Renal cortex interstitium (tissue), 11 donors: ENCODE measurements at regions not wholly inside any gene's neighbourhood (a gene's known extent, or its start where the extent isn't known, plus 50 kb on each side); places are given as distances from the start of the nearest gene placed in this dataset.
"Not testable (repeated sequence)": the region's sequence is repeated elsewhere in the genome, so short reads cannot be mapped to it uniquely, and the experiment has no call there.

ENCODE experiments used
- DNase-seq, 11 donors: peaks; one replicate each; pipeline ENCODE4 v3.0.0-alpha.2; 2013; ENCODE audit warnings: low read depth in 9 of 11, low spot score in 4 of 11; ENCODE audit errors: extremely low read depth in 1 of 11

DNA sequence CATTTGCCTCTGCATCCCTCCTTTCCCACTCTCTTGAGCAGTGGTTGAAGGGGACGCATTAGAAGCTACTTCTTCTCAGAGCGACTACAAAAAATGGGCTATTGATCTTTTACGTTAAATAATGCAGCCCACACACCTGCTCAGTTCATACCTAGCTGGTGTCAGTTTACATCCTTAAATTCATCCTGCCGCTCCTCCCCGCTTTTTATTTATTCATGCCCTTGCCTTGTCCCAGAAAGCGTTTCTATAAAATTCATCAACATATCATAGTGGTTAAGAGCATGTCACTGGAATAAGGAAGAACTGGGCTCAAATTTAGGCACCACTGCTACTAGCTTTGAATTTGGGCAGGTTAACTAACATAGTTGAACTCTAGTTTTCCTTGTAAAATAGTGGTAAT lies 66.0 kb upstream of the TINAGL1 start:
- no peak for DNase-seq

DNA sequence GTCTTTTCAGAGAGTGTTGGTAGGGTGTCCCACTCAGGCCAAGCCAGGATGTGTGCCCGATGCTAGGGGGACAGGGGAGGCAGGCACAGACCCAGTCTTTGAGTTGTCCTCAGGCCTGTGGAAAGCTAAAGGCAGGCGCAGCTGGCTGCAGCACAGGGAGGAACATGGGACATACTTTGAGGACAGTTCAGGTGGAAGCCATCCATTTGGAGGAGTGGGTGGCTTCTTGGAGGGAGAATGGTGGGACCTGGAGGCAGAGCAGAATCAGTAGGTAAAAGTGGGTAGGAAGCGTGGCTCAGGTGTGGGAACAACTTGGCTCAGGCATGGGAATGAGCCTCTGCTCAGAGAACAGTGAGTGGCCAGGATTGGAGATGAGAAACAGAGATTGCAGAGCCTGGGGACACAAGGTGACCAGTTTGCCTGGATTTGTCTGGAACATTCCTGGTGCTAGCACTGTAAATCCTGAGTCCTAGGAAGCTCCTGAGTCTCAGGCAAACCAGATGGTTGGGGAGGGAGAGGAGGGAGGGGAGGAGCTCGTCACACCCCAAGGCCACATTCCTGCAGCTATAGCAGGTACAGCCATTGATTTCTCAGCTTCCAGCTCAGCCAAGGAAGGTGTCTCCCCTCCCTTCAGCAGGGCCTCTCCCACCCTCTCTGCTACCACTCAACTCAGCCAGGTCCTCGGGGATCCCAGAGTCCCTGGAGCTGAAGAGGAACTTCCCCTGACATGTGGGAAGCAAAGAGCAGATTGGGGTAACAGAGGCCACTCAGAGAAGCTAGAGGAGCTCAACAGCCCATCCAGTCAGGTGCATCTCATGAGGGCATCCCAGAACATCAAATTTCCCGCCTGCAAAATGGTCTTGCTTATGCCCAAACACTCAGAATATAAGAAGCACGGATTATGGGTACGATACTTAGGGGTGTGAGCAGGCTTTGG lies 65.2 kb upstream of the TINAGL1 start:
- peak in 3 of 11 donors; percentile 10 to 31 (median 12) for DNase-seq

DNA sequence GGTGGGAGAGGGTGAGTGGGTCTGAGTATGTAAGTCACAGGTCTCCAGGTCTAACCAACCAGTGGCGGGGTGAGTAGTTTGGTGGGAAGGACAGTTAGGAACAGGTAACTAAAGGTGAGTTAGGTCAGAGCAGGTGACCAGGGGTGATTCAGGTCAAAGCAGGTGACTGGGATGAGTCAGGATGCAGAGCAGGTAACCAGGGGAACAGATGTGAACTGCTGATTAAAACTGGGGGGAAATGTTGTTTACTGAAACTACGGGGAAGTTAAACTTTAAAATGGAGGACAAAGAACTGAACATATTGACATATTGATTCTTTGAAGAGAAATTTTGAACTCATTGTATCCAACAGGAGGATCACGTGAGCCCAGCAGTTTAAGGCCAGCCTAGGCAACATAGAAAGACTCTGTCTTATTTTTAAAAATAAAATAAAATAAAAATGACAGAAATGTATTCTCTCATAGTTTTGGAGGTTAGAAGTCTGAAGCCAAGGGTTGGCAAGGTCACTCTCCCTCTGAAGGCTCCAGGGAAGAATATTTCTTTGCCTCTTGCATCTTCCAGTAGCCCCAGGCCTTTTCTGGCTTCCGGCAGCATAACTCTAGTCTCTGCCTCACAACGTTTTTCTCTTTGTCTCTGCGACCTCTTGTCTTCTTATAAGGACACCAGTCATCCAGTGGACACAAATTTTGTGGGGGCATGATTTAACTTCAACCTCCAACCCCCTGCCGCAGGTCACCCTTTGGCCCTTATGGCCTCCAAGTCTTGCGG lies 64.3 kb upstream of the TINAGL1 start:
- no peak for DNase-seq

DNA sequence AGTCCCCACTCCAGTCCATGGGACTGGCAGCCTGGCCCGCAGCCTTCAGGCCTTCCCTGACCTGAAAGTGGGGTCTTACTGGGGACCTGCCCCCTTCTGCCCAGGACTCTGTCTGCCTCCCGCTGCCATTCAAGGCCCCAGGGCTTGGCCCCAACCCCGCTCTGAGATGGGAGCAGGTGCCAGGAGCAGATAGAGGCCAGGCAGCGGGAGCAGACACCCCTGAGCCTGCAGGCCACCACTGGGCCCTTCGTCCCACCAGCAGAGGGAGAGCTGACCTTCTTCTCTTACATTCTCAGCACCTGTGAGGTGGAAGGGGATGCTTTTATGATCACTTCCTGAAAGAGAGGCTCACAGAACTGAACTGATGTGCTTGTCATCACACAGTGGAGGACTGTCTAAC lies 62.2 kb upstream of the TINAGL1 start:
- DNase-seq = no peak

DNA sequence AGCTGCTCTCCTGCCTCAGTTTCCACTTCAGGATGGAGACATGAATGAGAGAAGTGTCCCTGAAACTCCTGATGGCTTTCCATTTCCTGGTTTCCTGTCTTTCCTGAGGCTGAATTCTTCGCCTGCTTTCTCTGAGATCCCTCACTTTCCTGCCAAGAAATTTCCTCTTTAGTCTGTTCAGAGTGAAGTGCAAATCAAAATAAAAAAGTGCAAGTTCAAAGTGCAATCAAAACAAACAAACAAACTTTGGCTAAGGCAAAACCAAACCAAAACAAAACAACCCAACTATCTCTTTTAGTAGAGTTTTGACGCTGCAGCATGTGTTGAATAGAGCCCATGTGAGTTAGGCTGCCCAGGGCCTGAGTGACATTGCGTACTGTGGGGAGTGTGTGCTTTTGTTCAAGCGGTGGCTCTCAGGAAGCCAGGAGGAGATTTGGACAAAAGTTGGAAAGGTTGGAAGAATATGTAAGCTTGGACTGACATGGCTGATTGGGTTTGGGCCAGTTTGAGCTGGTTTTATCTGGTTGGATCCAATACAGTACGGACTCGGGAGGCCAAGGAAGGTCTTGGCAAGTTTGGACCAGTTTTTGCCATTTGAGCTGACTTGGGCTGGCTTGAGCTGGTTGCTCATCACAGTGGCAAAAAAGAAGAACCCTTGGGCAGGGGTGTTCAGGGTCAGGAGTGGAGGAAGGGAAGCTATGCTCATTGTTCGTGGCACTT lies 61.1 kb upstream of the TINAGL1 start:
- no peak for DNase-seq

DNA sequence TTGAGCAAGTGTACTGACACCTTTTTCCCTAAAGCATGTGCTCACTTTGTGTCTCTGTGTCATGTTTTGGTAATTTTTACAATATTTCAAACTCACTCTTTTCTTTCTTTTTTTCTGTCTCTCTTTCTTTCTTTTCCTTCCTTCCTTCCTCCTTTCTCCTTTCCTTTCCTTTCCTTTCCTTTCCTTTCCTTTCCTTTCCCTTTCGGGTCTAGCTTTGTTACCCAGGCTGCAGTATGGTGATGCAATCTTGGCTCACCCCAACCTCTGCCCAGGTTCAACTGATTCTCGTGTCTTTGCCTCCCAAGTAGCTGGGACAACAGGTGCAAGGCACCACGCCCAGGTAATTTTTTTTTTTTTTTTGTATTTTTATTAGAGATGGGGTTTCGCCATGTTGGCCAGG lies 60.4 kb upstream of the TINAGL1 start:
- no peak for DNase-seq

DNA sequence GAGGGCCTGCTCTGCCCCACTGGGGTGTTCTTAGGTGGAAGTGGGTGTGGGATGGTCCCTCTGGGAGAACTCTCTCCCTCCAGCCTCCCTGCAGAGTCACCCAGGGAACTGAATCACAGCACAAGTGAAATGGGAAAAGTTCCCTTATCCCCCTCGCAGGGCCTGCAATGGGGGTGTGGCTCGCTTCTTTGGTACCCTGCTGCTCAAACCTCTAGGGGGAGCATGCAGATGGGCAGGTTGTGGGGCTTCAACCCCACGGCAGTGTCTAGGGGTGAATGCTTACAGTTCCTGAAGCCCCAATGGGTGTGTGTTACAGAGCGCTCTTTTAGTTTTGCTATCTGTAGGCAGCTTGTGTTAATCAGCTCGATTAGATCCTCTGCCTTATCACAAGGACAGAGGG lies 59.0 kb upstream of the TINAGL1 start:
- no peak for DNase-seq

DNA sequence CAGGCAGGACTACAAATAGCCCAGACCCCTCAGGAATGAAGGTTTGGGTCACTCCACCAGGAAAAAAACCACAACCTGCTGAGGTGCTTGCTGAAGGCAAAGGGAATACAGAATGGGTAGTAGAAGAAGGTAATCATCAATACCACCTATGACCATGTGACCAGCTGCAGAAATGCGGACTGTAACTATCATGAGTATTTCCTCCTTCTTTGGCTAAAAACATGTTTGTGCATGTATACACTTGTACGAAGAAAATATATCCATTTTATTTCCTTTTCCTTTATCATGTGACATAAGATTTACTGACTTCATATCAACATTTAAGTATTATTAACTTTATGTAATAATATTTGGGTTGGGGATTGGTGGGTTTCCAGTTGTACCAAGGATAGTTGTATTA lies 58.3 kb upstream of the TINAGL1 start:
- not testable (repeated sequence) for DNase-seq

DNA sequence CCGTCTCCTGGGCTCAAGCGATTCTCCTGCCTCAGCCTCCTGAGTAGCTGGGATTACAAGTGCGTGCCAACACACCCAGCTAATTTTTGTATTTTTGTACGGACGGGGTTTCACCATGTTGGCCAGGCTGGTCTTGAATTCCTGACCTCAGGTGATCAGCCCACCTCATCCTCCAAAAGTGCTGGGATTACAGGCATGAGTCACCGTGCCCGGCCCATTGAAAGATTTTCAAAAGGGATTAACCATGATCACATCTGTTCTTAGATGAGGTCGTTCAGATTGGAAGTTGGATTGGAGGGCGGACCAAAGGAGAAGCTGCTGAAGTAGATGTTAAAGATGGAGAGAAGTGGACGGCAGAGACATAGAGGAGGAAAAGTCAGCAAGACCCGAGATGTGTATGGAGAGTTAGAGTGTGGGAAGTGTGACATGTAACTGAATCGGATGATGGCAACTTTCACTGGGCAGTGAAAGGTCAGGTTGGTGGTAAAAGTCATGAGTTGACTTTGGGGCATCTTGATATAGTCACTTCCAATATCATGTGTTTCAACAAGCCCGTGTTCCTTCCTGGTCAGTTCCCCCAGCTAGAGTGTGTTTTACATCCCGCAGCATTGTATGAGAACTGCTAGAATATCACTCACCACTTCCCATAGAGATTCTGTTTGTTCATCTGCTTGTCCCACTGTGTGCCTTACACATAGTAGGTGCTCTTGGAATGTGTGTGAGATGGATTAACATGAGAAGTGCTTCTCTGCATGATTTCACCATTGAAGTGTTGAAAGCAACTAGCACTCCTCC lies 54.4 kb upstream of the TINAGL1 start:
- no peak for DNase-seq

DNA sequence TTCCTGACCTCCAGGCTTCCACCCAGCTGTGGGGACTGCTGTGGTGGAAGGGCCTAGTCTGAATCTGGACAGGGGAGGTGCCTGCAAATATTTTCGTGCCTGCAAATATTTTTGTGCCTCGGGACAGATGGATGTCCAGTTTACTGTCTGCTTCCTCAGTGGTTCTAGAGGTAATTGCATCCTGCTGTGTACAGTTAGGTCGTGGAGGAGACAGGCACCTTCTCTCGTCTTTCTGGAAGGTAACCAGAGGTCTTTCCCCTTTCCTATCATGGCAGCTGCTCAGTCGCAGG lies 53.8 kb upstream of the TINAGL1 start:
- DNase-seq = no peak

DNA sequence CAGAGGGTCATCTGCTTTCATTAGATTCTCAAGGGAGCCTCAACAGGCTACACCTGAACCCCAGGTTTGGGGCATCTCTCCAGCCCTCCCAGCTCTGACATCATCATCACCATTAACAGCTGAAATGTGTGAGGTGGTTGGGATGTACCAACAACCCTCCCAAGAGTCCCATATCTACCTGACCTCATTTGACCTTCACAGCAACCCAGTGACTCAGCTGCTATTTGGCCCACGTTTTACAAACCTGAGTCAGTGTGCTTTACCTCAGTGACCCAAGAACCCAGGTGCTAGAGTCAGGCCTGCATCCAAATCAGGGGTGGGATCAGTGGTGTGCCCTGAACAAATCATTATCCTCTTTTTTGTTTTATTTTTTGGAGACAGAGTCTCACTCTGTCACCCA lies 53.3 kb upstream of the TINAGL1 start:
- no peak for DNase-seq

DNA sequence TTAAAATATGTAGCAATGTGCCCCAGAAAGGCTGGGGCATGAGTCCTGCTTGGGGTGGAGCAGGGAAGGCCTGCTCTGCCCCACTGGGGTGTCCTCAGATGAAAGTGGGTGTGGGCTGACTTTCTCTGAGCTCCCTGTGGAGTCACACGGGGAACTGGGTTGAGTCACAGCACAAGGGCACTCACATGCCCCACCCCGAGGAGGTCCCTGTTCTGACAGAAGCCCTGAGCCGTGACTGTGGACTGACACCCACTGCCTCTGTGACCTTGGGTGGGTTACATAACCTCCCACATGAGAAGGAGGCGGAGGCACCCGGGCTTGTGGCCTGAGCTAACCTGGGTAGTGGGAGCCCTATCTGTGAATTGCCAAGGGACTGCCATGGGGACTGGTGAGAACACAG lies 52.5 kb upstream of the TINAGL1 start:
- no peak for DNase-seq

DNA sequence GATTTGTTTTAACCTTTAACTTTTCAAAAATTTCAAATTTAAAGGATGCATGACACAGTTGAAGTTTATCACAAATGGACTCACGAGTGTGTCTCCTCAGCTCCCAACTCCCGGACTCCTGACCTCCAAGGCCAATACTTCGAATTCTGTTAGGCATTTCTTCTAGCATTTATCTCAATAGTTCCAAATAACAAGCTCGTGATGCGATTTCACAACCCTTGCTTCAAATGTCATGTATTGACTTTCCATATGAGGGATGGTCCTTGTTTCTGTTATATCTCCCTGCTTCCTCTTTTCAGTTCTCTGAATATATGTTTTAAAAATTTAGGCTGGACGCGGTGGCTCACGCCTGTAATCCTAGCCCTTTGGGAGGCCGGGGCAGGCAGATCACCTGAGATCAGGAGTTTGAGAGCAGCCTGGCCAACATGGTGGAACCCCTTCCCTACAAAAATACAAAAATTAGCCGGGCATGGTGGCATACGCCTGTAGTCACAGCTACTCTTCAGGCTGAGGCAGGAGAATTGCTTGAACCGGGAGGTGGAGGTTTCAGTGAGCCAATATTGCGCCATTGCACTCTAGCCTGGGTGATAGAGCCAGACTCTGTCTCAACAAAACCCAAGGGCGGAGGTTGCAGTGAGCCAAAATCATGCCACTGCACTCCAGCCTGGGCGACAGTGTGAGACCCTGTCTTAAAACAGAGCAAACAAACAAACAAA lies 52.0 kb upstream of the TINAGL1 start:
- DNase-seq = no peak
